ENCODE measurements at regions not wholly inside any gene's neighbourhood (a gene's known extent, or its start where the extent isn't known, plus 50 kb on each side); places are given as distances from the start of the nearest gene placed in this dataset.

GRCh38 chr18:76687304-76687962, 134.9 kb upstream of the ZNF236 start:
- Histone ChIP-seq H3K9me3 (ENCODE audit: control insufficient read depth, insufficient read depth, low read length) (0 out of 2 replicates have a peak, but pooled peaks cover 2% of the 10 kb centered on the region), H3K23ac (ENCODE audit: low read depth, low read length) (no peak overlapping the region), H3K79me1 (ENCODE audit: low read depth in 1 of 2, low read length in 2 of 2) (no peaks in the 10 kb centered on the region), H3K4ac (ENCODE audit: low read depth, low read length) (no peak overlapping the region), H2BK5ac (ENCODE audit: low read depth, low read length, poor library complexity, severe bottlenecking) (no peak overlapping the region), H4K20me1 (ENCODE audit: insufficient read depth, low read length) (no peaks in the 10 kb centered on the region), H4K8ac (ENCODE audit: low read depth in 2 of 2, low read length in 2 of 2) (no peak overlapping the region), H2BK20ac (ENCODE audit: low read depth, low read length) (no peak overlapping the region), H3K14ac (replicated peaks; ENCODE audit: low read depth, low read length) (no peak overlapping the region), H2AFZ (replicated peaks; ENCODE audit: low read length, poor library complexity) (no peak overlapping the region), H3K27ac (ENCODE audit: insufficient read depth, low read length) (no peak overlapping the region), H3K9ac (ENCODE audit: low read depth, low read length) (no peak overlapping the region), H3K4me3 (ENCODE audit: insufficient read depth, low read depth, low read length) (no peak overlapping the region), H3K4me2 (ENCODE audit: low read depth, low read length) (no peak overlapping the region), H3K36me3 (ENCODE audit: control insufficient read depth, insufficient read depth, low read length) (no peaks in the 10 kb centered on the region), H4K5ac (ENCODE audit: low read depth, low read length) (no peak overlapping the region), H2BK15ac (ENCODE audit: low read depth, low read length) (no peak overlapping the region), H3K18ac (ENCODE audit: low read depth, low read length) (no peak overlapping the region), H2AK9ac (replicated peaks; ENCODE audit: low read depth, low read length, poor library complexity) (no peak overlapping the region), H3K9me1 (ENCODE audit: insufficient read depth, low read length) (no peaks in the 10 kb centered on the region), H3K27me3 (ENCODE audit: control insufficient read depth, insufficient read depth, low read length) (peaks cover 46% of the 10 kb centered on the region), H2AK5ac (ENCODE audit: low read depth, low read length) (no peak overlapping the region), H4K91ac (ENCODE audit: insufficient read depth, low read depth, low read length) (no peak overlapping the region), H3K4me1 (ENCODE audit: control insufficient read depth, insufficient read depth, low read length) (no peaks in the 10 kb centered on the region; the same call in 1 of the 2 replicates), H3K56ac (ENCODE audit: extremely low read depth, insufficient read depth, low read length) (no peak overlapping the region), H2BK120ac (ENCODE audit: low read depth, low read length) (no peak overlapping the region)
- in situ Hi-C loops (cut with MboI; ENCODE audit: low sequenced_read_pairs) (loop anchor here (5.0 kb wide), 1 partner anchor 290 kb away; no protein-coding TSS in a partner anchor), intact Hi-C loops (cut with micrococcal nuclease) (loop anchor here (2.0 to 5.0 kb wide), 2 partner anchors 65 to 193 kb away; partner anchors contain the start of gene ZNF516), dilution Hi-C loops (cut with HindIII; ENCODE audit: low sequenced_read_pairs, unreplicated experiment) (no loop called here)
- CTCF ChIA-PET = interaction anchor here (0.6 to 0.8 kb wide), 7 partner anchors 230 to 548 kb away, joined by 3 to 14 read pairs (median 5); no protein-coding TSS in a partner anchor
- WGBS, 2 experiments (ENCODE audit: extremely low coverage in 2 of 2, insufficient read length in 1 of 2) = 100% methylated on average over 2 of the region's 10 CpGs; no CpG with 5 or more reads in 1 of the 2 experiments
- POLR2A ChIA-PET (ENCODE audit: unreplicated experiment) = no interaction called here
- DNase-seq = peak; percentile 15
- TF ChIP-seq USF2 (IDR thresholded peaks at IDR 0.05; ENCODE audit: low read depth, low read length) = no peak
- no peak for TF ChIP-seq CEBPB (IDR thresholded peaks at IDR 0.05; ENCODE audit: low read depth, low read length)
- TF ChIP-seq SMC3 (IDR thresholded peaks at IDR 0.05; ENCODE audit: low read depth, low read length) = no peak
- TF ChIP-seq CHD1 (IDR thresholded peaks at IDR 0.05; ENCODE audit: low read depth, low read length) = no peak
- TF ChIP-seq RFX5 (IDR thresholded peaks at IDR 0.05; ENCODE audit: low read depth, low read length) = no peak
- TF ChIP-seq MAFK (IDR thresholded peaks at IDR 0.05; ENCODE audit: low read depth, low read length) = no peak
- no peak for TF ChIP-seq POLR2A (IDR thresholded peaks at IDR 0.05; ENCODE audit: low read depth, low read length)
- no peak for TF ChIP-seq MAZ (IDR thresholded peaks at IDR 0.05; ENCODE audit: borderline replicate concordance, low read depth, low read length)
- no peak for TF ChIP-seq RCOR1 (IDR thresholded peaks at IDR 0.05; ENCODE audit: insufficient replicate concordance, low read length)
- no TSS peak for BruUV-seq (replicated peaks)
- ATAC-seq (ENCODE audit: low read depth) = no peak

Data from IMR-90 (cell line).